ENCODE measurements at regions not wholly inside any gene's neighbourhood (a gene's known extent, or its start where the extent isn't known, plus 50 kb on each side); places are given as distances from the start of the nearest gene placed in this dataset.

DNA sequence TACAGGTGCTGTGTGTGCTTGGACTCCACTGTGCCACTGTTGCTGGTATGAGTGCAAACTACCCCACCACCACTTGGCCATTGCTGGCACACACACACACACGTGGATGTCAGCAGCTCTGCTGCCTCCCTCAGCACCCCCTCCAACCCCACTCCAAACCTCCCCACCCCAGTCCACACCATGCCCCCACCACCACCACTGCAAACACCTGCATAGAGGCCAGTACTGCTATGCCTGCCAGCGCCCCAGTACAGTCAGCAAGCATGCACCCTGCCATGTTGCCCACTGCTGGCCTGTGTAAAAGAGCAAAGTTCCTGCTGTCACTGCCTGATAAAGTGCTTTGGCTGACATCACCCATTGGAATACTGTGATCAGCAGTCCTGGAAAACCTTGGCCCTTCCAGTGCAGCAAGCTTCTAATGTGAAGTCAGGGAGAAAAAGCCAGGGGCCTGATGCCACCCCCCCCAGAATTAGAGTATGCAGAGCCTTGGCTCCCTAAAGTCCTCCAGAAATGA is 519.2 kb upstream of the PCDH15 start:
- Histone ChIP-seq H2BK20ac (ENCODE audit: low read length) (no peak overlapping the region), H2BK5ac (ENCODE audit: low read depth, low read length) (no peak overlapping the region), H3K23ac (ENCODE audit: insufficient read length) (no peak overlapping the region), H3K4me3 (ENCODE audit: extremely low read depth in 1 of 4, insufficient read depth in 2 of 4, low read depth in 3 of 4, low read length in 4 of 4) (no peak overlapping the region), H3K9me3 (ENCODE audit: insufficient read depth in 2 of 2, low read depth in 1 of 2, low read length in 1 of 2) (no peaks in the 10 kb centered on the region), H3K36me3 (ENCODE audit: control insufficient read depth in 2 of 4, insufficient read depth in 4 of 4, low read length in 3 of 4) (no peaks in the 10 kb centered on the region), H3K79me2 (ENCODE audit: control insufficient read depth in 1 of 2, insufficient read depth in 2 of 2, low read length in 2 of 2) (no peaks in the 10 kb centered on the region), H2AK5ac (ENCODE audit: low read depth, low read length) (no peak overlapping the region), H3K27ac (ENCODE audit: low read depth, low read length) (no peak overlapping the region), H2AFZ (ENCODE audit: low read length) (no peak overlapping the region), H3K18ac (ENCODE audit: extremely low read depth, low read length) (no peak overlapping the region), H3K79me1 (ENCODE audit: low read depth, low read length) (no peaks in the 10 kb centered on the region), H3K4me2 (ENCODE audit: insufficient read depth in 1 of 2, low read depth in 2 of 2, low read length in 2 of 2) (no peak overlapping the region), H4K8ac (ENCODE audit: extremely low read depth, insufficient read depth, low read length) (no peak overlapping the region), H3K4me1 (replicated peaks in 1 of 4; ENCODE audit: control insufficient read depth in 3 of 4, insufficient read depth in 4 of 4, low read length in 3 of 4) (0 out of 7 replicates have a peak, but pooled peaks cover 0 to 2% (median 0%) of the 10 kb centered on the region in 4 experiments), H4K5ac (ENCODE audit: insufficient read length, low read depth, low read length) (no peak overlapping the region), H2BK12ac (ENCODE audit: low read depth, low read length) (no peak overlapping the region), H4K20me1 (replicated peaks in 1 of 2; ENCODE audit: control insufficient read depth in 1 of 2, insufficient read depth in 2 of 2, low read length in 2 of 2) (no peaks in the 10 kb centered on the region), H3K56ac (replicated peaks; ENCODE audit: insufficient read length, low read depth, low read length) (no peak overlapping the region), H3K4ac (replicated peaks; ENCODE audit: insufficient read length, low read depth, low read length) (no peak overlapping the region), H2BK120ac (replicated peaks; ENCODE audit: low read depth, low read length) (no peak overlapping the region), H2BK15ac (ENCODE audit: low read length) (no peak overlapping the region), H4K91ac (replicated peaks; ENCODE audit: insufficient read length, low read length) (no peak overlapping the region), H3K27me3 (replicated peaks in 1 of 4; ENCODE audit: control insufficient read depth in 3 of 4, extremely low read depth in 1 of 4, insufficient read depth in 3 of 4, low read length in 3 of 4) (no peaks in the 10 kb centered on the region), H3K14ac (ENCODE audit: insufficient read length) (no peak overlapping the region), H3K23me2 (ENCODE audit: low read depth, low read length) (no peaks in the 10 kb centered on the region), H3K9ac (replicated peaks in 1 of 4; ENCODE audit: extremely low read depth in 1 of 4, low read depth in 3 of 4, low read length in 3 of 4) (no peak overlapping the region)
- FAIRE-seq (no peak), DNase-seq (ENCODE audit: low read depth in 1 of 2, low spot score in 2 of 2) (no peak)
- 63% methylated on average over 1 of the region's 2 CpGs; no CpG with 5 or more reads in 1 of the 2 experiments for WGBS, 2 experiments (ENCODE audit: extremely low coverage in 1 of 2, insufficient coverage in 1 of 2, insufficient read length in 1 of 2, insufficient replicate concordance in 2 of 2, low coverage in 1 of 2, low lambda C conversion rate in 2 of 2, missing lambda C conversion rate in 1 of 2)
- ChIA-PET CTCF (ENCODE audit: partially characterized antibody) (no interaction called here), POLR2A (ENCODE audit: partially characterized antibody) (no interaction called here)
- TF ChIP-seq SUZ12 (IDR thresholded peaks at IDR 0.05; ENCODE audit: low read length) (no peak), TCF12 (IDR thresholded peaks at IDR 0.05; ENCODE audit: low read depth, low read length) (no peak), RBBP5 (IDR thresholded peaks at IDR 0.05; ENCODE audit: borderline replicate concordance, low read depth, low read length) (no peak), HDAC2 (IDR thresholded peaks at IDR 0.05; ENCODE audit: borderline replicate concordance in 1 of 2, low read depth in 2 of 2, low read length in 2 of 2) (no peak)
- TF ChIP-seq, protein P1, sequence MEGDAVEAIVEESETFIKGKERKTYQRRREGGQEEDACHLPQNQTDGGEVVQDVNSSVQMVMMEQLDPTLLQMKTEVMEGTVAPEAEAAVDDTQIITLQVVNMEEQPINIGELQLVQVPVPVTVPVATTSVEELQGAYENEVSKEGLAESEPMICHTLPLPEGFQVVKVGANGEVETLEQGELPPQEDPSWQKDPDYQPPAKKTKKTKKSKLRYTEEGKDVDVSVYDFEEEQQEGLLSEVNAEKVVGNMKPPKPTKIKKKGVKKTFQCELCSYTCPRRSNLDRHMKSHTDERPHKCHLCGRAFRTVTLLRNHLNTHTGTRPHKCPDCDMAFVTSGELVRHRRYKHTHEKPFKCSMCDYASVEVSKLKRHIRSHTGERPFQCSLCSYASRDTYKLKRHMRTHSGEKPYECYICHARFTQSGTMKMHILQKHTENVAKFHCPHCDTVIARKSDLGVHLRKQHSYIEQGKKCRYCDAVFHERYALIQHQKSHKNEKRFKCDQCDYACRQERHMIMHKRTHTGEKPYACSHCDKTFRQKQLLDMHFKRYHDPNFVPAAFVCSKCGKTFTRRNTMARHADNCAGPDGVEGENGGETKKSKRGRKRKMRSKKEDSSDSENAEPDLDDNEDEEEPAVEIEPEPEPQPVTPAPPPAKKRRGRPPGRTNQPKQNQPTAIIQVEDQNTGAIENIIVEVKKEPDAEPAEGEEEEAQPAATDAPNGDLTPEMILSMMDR (IDR thresholded peaks at IDR 0.05; ENCODE audit: control extremely low read depth in 1 of 3, insufficient read depth in 1 of 3, low read depth in 1 of 3, low read length in 3 of 3), result no peak

Measured in H1 (cell line).